ENCODE measurements at regions not wholly inside any gene's neighbourhood (a gene's known extent, or its start where the extent isn't known, plus 50 kb on each side); places are given as distances from the start of the nearest gene placed in this dataset.

DNA sequence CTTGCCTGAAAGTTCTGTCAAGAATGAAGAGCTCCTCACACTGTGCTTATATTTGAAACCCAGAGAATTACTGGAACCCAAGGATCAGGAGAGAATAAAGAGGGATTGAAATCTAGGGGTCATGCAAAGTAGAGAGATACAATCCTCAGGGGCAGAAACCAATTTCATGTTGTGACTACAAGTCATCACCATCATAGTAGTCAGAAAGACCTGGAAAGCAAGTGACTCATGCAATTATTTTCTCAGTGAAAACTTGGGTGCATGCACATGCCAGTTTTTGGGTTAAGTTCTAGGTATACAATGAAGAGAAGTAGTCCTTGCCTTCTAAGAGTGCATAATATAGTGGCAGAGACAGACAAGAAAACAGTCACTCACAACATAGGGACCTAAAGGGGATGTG, 210.0 kb downstream of the ZC3H11B start:
- Histone ChIP-seq H3K27ac (no peak overlapping the region), H3K4me3 (ENCODE audit: low read depth, low read length) (no peak overlapping the region), H3K27me3 (ENCODE audit: insufficient read depth, low read depth, severe bottlenecking) (no peaks in the 10 kb centered on the region), H3K36me3 (no peaks in the 10 kb centered on the region), H3K9me3 (ENCODE audit: severe bottlenecking) (no peaks in the 10 kb centered on the region)
- TF ChIP-seq, protein P1, sequence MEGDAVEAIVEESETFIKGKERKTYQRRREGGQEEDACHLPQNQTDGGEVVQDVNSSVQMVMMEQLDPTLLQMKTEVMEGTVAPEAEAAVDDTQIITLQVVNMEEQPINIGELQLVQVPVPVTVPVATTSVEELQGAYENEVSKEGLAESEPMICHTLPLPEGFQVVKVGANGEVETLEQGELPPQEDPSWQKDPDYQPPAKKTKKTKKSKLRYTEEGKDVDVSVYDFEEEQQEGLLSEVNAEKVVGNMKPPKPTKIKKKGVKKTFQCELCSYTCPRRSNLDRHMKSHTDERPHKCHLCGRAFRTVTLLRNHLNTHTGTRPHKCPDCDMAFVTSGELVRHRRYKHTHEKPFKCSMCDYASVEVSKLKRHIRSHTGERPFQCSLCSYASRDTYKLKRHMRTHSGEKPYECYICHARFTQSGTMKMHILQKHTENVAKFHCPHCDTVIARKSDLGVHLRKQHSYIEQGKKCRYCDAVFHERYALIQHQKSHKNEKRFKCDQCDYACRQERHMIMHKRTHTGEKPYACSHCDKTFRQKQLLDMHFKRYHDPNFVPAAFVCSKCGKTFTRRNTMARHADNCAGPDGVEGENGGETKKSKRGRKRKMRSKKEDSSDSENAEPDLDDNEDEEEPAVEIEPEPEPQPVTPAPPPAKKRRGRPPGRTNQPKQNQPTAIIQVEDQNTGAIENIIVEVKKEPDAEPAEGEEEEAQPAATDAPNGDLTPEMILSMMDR (IDR thresholded peaks at IDR 0.05; ENCODE audit: low read depth, low read length) = no peak
- no peak for DNase-seq

DNA sequence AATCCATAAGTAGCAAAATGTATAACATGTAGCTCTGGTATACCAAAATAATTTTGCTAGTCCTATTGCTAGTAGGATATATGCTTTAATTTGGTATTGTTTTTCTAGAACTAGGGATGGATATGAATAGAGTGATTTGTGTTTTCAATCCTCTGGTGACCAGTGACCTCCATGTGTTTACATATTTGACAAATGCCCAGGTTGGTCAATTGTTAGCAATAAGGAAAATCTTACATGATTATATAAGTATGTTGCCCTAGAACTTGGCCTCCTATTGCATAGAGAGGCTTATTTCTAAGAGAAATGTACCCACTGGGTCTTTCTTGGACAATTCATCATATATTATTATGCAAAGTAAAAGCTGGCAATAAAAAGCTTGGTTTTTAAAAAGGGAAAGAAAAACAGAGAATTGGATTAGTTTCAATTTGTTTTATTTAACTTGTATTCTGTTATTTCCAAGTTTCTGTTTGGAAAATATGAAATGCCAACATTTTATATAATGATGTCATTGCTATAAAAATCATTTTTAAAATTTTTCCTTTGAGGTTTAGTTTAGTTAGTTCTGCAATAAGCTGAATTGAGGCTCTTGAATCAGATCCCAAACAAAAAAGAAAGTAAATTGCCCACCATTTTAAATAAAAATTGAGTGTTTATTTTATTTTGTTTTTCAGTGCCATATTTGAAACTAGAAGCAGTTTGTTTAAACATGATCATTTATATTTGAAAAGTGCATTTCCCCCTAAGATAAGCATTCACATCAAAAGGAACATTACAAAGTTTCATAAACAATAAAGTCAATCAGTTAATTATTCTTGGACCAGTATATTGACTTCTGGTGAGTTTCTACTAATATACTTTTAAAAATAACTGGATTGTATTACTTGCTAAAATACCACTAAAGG, 210.9 kb downstream of the ZC3H11B start:
- H3K36me3 ChIP-seq = no peaks in the 10 kb centered on the region
- H3K9me3 ChIP-seq (ENCODE audit: severe bottlenecking) = no peaks in the 10 kb centered on the region
- H3K4me3 ChIP-seq (ENCODE audit: low read depth, low read length) = no peak overlapping the region
- TF ChIP-seq, protein P1 (IDR thresholded peaks at IDR 0.05; ENCODE audit: low read depth, low read length) = no peak
- H3K27ac ChIP-seq = no peak overlapping the region
- DNase-seq = no peak
- H3K27me3 ChIP-seq (ENCODE audit: insufficient read depth, low read depth, severe bottlenecking) = no peaks in the 10 kb centered on the region

DNA sequence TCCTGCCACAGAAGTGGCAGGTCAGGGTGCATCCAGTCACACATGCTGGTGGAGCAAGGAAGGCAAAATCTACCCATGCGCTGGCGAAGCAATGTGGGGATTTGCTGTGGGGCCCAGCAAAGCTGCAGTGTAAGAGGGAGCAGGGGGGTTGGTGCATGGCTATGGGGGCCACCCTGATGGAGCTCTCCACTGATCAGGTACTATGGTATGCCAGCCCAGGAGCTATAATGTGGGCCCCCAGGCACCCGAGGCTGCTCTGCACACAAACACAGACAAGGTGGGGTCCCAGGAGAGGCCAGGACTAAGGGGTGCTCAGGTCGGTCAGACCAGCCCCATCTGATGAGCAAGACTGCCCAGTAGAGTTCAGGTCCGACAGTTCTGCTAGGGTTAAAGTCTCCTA, 213.5 kb downstream of the ZC3H11B start:
- Histone ChIP-seq H3K9me3 (ENCODE audit: severe bottlenecking) (peaks cover 4% of the 10 kb centered on the region), H3K36me3 (no peaks in the 10 kb centered on the region), H3K4me3 (ENCODE audit: low read depth, low read length) (no peak overlapping the region), H3K27ac (no peak overlapping the region), H3K27me3 (ENCODE audit: insufficient read depth, low read depth, severe bottlenecking) (no peaks in the 10 kb centered on the region)
- DNase-seq = no peak
- TF ChIP-seq, protein P1 (IDR thresholded peaks at IDR 0.05; ENCODE audit: low read depth, low read length) = no peak

DNA sequence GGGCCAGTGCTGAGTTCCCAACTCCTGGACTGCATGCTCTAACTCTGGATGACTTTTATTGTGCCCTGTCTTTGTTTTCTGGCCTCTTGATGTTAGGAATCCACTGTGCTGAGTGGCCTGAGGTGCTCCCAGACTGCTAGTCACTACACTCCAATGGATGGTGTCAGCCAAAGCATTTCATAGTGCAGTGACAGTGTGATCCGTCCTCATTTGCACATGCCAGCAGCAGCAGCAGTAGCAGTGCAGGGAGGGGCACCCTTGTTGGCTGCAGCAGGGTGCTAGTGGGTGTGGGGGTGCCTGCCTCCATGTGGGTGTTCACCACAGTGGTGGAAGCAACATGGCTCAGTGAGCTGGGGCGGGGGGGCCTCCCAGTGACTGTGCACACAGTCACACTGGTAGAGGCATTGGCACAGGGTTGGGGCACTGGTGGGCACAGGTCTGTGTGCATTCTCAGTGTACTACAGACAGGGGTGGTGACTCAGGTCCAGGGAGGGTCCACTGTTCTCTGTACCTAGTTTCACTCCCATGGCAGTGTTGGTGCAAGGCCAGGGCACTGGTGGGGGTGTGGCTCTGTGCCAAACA, 214.0 kb downstream of the ZC3H11B start:
- DNase-seq = no peak
- H3K27me3 ChIP-seq (ENCODE audit: insufficient read depth, low read depth, severe bottlenecking) = no peaks in the 10 kb centered on the region
- H3K9me3 ChIP-seq (ENCODE audit: severe bottlenecking) = peaks cover 4% of the 10 kb centered on the region
- no peak overlapping the region for H3K4me3 ChIP-seq (ENCODE audit: low read depth, low read length)
- H3K36me3 ChIP-seq = no peaks in the 10 kb centered on the region
- no peak overlapping the region for H3K27ac ChIP-seq
- TF ChIP-seq, protein P1 (IDR thresholded peaks at IDR 0.05; ENCODE audit: low read depth, low read length) = no peak

DNA sequence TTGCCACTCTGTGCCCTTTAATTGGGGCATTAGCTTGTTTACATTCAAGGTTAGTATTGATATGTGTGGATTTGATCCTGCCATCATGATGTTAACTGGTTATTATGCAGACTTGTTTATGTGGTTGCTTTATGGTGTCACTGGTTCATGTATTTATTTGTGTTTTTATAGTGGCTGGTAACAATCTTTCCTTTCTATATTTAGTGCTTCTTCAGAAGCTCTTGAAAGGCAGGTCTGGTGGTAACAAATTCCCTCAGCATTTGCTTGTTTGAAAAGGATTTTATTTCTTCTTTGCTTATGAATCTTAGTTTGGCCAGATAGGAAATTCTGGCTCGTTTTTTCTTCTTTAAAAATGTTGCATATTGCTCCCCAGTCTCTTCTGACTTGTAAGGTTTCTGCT, 215.4 kb downstream of the ZC3H11B start:
- Histone ChIP-seq H3K27ac (no peak overlapping the region), H3K36me3 (no peaks in the 10 kb centered on the region), H3K9me3 (ENCODE audit: severe bottlenecking) (peaks cover 4% of the 10 kb centered on the region), H3K27me3 (ENCODE audit: insufficient read depth, low read depth, severe bottlenecking) (no peaks in the 10 kb centered on the region), H3K4me3 (ENCODE audit: low read depth, low read length) (no peak overlapping the region)
- TF ChIP-seq, protein P1 (IDR thresholded peaks at IDR 0.05; ENCODE audit: low read depth, low read length) = no peak
- no peak for DNase-seq

Measured in WERI-Rb-1 (cell line).